IPS DF 4.7 (cell line): ENCODE measurements at regions not wholly inside any gene's neighbourhood (a gene's known extent, or its start where the extent isn't known, plus 50 kb on each side); places are given as distances from the start of the nearest gene placed in this dataset.

ENCODE experiments used
- DNase-seq: peaks from one replicate; pipeline ENCODE4 v3.0.0-alpha.2; 2013; ENCODE audit warnings: low spot score; ENCODE audit errors: extremely low read depth

DNA sequence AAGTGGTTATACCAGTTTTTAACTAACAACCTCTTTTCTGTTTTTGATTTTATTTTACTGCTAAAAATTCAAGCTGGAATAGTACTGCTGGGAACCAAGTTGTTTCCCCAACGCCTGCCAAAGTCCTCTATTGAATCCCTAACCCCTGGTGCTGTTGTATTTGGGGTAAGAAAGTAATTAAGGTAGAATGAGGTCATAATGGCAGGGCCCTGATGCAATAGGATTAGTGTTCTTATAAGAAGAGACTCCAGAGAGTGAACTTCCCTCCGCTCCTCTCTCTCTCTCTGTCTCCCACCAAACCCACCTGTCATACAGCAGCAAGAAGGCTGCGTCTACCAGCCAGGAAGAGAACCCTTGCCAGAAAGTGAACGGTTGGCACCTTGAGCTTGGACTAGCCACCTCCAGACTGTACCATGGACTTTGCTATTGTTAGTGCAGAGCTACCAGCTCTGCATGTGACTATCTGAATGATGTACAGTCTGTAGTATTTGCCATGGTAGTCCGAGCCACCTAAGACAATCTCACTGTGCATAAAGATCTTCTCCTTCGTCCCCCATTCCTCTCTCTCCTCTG, 86.5 kb upstream of the KLF6 start:
- DNase-seq = no peak

DNA sequence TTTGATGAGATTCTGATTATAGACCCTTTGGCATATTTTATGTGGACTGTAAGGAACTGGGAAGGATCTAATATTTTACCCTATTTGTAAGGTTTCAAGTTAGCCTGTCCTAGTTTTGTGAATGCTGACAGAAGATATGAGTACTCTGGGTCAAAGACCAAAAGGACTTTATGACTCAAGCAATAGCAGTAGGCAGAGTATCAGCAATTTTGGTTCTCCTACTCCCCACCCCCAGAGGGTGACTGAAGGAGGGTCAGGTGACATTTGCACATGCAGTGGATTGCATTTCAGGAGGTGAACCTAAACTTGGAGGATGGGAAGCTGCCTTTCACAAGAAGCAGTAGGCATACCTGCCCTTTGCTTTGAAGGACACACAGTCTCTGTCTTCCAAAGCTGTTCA, 84.0 kb upstream of the KLF6 start:
- no peak for DNase-seq

DNA sequence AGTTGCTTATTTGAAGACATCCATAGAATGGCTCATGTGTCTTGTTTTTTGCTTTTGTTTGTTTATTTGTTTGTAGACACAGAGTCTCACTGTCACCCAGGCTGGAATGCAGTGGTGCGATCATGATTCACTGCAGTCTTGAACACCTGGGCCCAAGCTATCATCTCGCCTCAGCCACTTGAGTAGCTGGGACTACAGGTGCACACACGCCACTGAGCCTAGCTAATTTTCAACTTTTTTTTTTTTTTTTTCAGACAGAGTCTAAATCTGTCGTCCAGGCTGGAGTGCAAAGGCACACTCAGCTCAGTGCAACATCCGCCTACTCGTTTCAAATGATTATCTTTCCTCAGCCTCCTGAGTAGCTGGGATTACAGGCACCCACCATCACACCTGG, 83.3 kb upstream of the KLF6 start:
- no peak for DNase-seq

DNA sequence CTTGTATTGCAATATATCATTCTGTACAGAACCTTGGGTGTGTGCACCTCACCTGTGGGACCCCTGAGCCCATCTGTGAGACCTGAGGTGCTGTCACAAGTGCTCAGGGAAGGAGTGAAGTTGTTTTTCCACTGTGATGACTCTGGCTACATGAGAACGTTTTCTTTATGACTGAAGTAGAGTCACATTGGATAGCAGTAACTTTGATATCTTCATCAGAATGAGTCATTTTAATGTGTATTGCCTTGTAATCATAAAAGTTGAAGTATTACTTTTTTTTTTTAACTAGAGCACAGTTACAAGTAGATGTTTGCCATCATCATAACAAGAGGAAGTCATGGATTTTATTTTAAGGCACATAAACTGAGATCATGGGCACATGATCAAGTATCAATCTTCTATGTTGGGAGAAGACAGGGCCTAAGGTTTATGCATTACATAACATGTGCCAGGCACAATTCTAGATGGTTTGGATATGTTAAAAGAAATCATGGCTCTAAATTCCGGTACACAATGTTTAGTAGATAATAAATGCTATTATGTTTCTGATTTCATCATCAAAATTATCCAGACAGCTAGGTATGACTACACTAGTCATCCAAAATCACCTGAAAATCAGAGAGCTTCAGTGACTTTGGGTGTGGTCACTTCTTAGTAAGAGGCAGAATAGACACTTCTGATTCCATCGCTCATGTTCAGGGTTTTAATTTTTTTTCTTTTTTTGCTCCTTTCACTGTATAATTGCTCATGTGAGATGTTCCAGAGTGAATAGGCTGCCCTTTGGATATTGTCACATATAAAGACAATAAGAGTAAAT, 82.7 kb upstream of the KLF6 start:
- DNase-seq = no peak

DNA sequence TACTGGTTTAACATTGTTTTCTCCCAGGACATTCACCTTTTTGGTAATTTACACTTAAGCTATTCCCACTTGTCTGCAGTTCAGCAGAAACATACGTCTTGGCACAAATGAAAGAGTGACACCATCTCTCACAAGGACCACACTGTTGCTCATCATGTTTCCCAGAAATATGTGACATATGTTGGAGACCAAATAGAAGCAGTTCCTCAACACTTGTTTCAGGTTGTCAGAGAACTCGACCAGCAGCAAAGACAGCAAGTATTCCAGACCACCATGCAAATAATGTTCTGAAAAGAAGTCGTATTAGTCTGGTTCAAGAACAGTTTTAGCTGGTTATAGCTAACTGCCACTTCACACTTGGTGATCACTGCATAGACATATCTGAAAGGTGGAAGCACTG, 81.3 kb upstream of the KLF6 start:
- no peak for DNase-seq

DNA sequence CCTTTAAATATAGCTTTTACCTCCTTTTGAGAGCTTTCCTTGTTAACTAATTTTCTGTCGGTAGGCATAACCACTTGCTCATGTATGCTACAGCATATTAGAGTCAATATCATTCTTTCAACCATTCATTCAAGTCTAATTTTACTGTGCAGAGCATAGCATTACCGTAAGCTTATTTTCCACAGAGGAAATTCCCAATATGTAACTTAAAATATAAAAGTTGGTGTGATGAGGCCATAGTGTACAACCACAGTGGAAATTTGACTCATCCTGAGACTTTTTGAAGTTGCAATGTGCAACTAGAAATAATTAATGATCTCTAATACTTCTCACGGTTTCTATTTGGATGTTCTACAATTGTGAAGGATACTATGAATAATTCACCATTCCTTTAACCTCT, 80.6 kb upstream of the KLF6 start:
- DNase-seq = no peak

DNA sequence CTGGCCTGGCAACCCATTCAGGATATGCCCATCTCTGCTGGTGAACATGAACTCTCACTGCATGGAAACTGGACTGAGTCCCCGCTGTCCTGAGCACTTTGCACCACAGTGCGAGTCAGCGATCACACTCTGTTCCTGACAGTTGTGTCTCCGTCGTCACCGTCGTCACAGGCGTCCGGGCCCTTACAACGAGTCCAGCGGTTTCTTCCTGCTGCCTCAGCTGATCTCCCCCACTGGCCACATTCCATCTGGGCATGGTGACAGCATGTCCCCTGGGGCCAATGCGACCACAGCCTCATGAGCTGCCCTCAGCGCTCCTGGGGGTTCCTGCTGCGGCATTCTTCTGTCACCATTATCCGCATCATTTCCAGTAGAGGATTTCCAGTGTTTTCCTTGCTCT, 76.8 kb upstream of the KLF6 start:
- no peak for DNase-seq

DNA sequence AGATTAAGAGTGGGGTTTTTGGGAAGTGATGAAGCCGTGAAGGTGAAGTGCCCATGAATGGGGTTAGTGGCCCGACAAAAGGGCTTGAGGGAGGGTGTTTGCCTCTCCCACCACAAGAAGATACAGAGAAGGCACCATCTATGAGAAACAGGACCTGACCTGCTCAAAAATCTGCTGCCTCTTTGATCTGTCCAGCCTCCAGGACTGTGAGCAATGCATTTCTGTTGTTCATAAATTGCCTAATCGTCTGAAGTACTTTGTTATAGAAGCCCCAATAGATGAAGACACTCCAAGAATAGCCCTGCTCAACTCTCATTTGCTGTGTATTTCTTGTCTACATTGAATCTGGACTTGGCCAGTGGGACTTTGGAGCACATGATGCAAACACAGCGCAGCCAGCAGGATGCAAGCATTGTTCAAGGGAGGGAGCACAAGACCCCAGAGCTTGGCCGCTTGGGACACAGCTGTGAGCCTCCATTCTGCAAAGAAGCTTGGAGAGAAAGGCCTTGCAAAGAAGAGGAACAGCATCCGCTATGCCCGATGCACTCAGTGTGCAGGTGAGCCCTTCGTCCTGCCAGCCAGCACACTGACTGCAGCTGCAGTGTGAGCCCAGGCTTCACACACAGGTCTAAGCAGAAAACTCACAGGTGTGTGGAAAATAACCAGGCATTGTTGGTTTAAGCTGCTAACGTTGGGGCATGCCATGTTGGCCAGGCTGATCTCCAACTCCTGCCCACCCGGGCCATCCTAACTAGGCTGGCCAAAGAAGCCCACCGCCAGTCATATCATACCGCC, 73.2 kb upstream of the KLF6 start:
- no peak for DNase-seq

DNA sequence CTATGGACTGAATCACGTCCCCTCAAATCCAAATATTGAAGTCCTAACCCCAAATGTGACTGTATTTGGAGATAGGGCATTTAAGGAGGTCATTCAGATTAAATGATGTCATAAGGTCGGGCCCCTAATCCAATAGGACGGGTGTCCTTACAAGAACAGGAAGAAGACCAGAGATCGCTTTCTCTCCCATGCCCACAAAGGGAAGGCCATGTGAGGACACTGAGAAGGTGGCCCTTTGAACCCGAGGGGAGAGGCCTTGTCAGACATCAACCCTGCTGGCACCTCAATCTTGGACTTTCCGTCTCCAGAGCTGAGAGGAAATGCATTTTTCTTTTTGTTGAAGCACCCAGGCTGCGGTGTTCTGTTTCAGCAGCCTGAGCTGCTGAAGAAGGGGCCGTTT, 72.3 kb upstream of the KLF6 start:
- DNase-seq = no peak

DNA sequence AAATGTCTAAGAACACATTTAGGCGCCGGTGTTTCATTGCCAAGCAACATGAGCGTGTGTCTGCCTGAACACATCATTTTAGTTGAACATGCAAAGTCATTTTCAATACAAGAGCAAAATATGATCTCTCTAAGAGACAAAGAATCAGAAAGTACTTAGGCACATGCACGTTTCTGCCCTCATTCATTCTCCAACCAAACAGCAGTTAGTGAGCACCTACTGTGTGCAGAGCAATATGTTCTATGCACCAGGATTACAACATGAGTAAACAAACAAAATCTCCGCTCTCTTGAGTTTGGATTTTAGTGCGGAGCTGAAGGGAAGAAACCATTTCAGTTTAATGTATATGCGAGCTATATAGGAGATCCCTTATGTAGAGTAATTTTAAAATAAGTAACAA, 71.6 kb upstream of the KLF6 start:
- no peak for DNase-seq

DNA sequence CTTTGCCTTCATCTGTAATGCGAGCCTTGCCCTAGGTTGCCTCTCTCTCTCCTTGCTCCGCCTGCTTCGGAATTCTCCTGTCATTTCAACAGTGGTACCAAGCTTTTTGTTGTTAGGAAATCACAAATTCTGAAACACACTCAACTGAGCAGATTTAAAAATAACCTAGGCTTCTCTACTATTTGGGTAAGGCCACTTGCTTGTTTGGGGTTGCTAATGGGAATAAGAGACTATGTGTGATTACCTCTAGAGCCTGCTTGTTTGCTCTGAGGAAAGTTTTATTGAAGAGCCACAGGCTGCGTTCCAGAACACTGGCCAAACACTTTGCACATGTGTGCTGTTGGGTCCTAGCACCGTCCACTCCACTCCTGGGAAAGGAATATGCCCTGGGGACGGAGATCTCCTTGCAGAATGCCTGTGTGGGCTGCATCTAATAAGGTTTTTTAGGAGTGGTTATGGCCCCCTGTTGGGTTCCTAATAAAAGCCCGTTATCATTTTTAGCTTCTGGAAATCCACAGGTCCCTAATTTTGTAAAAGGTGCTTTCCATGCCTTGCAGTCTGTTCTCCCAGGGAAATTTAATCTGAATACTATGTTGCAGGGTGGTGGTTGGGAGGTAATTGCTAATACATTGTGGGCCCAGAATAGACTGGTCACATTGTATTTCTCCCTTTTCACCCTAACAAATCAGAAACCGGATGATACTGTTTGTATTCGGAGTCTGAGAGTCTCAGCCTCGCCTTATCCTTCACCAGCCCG, 68.7 kb upstream of the KLF6 start:
- DNase-seq = no peak

DNA sequence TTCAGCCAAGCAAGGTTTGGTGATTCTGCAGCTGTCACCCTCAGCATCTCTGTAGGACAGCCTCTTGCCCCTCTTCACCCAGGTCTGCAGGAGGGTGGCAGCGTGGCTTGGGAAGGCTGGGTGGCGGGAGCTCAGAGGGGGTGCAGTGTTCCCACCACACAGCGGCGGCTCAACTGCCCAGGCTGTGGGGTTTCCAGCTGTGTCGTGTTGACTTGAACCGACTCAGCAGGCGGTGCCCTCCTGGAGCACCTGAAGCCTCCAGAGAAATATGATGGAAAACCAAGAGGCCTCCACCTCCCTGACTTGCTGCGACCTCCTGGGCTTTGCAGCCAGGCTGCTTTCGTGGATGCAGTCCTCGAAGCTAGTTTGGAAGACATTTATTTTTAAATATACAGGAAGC, 68.0 kb upstream of the KLF6 start:
- no peak for DNase-seq

DNA sequence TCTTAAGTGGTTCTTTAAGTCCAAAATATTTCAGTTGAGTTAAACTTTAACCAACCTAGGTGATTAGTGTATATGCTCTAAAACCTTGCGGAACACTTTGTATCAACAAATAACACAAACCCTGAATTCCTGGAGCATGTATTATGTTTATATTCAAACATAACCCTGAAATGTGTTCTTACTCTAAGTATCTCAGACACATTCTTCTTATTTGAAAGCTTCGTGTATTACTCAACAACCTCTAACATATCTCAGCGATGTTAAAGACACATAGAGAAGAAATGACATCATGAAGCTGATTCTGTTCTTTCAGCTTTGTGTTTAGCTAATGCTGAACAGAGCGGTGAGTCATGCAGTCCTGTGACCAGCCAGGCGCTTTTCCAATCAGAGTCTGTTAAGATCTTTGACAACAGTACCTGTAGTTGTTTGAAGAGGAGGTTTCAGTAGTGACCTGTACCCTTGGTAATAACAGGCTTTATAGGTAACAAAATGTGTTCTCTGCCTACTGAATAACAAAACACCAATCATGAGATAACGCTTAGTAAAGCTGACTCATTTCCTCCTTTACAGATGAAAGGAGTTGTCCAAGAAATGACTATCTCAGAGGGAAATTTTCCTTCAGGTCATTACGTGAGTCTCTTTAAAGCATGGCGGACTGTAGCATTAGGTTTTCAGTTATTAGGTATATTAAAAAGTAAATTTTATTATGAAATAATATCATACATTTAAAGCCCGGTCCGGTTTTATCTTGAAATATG, 67.3 kb upstream of the KLF6 start:
- no peak for DNase-seq

DNA sequence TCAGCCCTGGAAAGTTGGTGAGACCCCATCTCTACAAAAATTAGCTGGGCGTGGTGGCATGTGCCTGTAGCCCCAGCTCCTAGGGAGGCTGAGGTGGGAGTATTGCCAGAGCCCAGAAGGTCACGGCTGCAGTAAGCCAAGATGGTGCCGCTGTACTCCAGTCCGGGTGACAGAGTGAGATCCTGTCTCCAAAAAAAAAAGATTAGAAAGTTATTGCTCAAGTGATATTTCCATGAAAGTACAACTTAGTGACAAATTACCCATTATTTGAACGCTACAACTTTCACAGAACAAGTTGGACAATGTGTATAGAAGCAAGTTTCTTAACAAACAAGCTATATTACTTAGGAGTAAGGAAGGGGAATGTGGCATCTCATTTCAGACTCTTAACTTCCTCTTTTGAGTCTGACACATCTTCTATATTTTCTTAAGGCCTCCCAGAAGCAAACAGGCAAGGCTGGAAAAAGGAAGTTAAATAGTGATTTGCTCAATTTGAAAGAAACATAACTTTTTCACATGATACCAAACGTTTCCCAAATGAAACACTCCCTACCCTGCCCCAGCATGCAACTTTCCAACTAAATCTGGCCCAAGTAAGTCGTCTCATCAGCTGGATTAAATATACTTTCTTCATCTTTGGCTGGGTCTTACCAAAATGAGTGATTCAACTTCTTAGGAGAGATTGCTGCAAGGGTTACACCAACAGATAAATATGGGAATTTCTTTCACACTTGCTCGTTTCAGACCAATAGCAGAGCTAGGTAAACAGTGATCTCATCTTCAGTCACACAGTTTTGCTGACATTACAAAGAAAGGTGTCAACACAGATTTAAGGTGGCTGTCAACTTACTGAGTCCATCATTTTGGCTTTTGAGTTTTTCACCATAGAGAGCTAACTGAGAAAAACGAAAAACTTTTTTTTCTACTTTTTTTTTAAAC, 66.3 kb upstream of the KLF6 start:
- DNase-seq = no peak

DNA sequence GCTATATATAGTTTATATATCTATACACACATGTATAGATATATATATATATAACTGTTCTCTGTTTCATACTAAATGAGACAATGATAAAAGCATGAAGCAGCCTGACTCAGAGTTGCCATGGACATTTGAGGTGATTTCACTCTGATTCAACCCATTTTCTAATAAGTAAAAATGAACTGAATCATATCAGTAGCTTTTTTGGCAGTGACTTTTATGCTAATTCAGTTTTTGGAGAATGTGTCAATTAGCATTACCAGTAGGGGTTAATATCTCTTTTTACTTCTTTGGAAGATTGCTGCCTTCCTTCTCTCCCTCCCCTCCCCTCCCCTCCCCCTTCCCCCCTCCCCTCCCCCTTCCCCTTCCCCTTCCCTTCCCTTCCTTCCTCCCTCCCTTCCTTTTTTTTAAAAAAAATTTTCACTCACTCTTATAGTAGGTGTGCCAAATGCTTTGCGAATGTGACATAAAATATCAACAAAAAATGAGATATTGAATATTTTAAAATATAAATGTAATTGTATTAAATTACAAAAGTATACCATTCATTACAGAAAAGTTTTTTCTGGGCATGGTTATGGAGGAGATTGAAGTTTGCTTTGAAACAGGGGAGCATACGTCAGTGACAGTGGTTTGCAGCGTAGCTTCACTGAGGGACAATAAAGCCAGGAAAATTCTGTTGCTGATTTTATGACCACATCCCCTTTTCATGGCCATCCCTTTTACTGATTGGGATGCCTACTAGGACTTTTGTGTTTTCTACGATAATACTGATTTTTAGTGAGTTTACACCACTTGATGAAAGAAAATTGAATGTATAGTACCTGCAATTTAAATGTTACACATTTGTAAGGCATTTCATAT, 64.0 kb upstream of the KLF6 start:
- DNase-seq = no peak

DNA sequence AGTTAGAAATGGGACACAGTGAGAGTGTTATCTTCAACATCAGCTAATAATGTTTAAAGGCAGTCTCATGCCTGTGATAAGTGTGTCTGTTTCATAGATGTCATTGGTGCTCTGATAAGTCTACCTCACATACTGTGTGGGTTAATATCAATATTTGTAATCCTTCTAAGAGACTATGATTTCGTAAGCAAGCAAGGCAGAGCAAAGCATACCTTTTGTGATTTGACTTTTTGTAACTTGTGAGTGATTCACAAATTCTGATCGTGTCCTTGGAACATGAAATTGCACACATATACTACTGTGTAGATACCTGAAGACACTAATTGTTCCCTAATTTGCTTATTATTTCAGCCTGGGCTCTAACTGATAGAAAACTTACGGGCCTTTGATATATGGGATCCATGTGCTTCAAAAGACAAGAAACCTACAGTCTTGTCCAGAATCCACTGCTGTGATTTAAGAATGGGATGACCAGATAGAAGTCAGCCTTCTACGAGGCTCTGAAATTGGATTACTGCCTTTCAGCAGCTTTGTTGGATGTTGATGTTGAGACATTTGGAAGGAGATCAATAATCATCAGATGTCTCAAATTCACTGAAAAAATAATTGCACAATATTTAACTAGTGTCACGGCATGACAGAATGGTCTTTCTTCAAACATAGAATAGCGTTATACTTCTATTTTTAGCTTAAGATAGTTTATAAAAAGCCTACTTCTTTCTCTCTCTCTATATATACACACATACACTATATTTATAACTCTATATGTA, 63.2 kb upstream of the KLF6 start:
- DNase-seq = no peak

DNA sequence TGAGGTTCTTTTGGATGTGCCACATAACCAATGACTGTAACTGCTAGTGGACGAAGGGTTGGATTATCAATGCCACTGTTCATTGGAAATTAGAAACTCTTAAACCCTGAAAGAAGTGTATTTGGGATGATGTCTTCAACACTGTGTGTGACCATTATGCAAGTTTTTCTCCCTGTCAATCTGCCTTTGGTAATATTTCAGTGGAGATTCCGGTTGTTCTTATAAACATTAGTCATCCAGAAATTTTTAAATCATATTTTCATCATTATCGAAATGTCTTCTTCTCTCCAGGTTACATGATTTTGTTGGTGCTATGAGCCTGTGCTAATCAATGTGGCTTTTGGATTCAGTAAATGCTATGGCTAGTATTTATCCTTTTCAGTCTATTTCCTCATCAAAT, 61.7 kb upstream of the KLF6 start:
- DNase-seq = no peak

DNA sequence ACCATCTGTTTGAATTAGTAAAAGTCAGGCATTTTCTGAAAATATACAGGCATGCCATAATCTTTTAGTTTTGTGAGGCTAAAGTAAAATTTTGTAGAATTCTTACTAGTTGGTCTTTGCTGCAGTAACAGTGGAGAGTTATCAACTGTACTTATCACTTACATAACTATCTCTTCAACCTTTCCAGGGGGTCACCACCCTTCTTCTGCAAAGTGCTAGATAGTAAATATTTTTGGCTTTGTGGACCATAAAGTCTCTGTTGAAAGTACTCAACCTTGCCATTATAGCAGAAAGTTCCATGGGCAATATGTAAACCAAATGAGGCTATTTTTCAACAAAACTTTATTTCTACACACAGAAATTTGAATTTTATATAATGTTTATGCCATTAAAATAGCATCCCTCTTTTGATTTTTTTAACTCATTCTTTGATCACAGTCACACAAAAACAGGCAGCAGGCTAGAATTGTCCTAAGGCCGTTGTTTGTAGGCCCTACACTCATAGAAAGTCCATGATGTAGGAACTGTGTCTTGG, 59.5 kb upstream of the KLF6 start:
- DNase-seq = no peak
